Mucosa of descending colon (tissue), 3 donors: ENCODE measurements at regions not wholly inside any gene's neighbourhood (a gene's known extent, or its start where the extent isn't known, plus 50 kb on each side); places are given as distances from the start of the nearest gene placed in this dataset.

ENCODE experiments used
- ATAC-seq: fragments of 200-7000 bp; cut with Tn5 transposase; one replicate; pipeline ENCODE4 v1.9.1; 2020; ENCODE audit warnings: mild to moderate bottlenecking, moderate library complexity
- DNase-seq, 3 donors: peaks; one replicate each; pipeline ENCODE4 v3.0.0-alpha.2; 2020
- H3K36me3 ChIP-seq: fragments of 200-600 bp; one replicate; pipeline ENCODE4 v1.8.0; 2021; ENCODE audit warnings: low read depth, mild to moderate bottlenecking
- H3K4me1 ChIP-seq: fragments of 200-600 bp; one replicate; pipeline ENCODE4 v1.8.0; 2021; ENCODE audit warnings: low read depth, mild to moderate bottlenecking
- H3K4me3 ChIP-seq: fragments of 200-600 bp; one replicate; pipeline ENCODE4 v1.8.0; 2021; ENCODE audit warnings: mild to moderate bottlenecking
- H3K9me3 ChIP-seq: fragments of 200-600 bp; one replicate; pipeline ENCODE4 v1.8.0; 2021; ENCODE audit warnings: mild to moderate bottlenecking
- CTCF ChIP-seq: fragments of 200-600 bp; IDR thresholded peaks from one replicate; pipeline ENCODE4 v1.8.0; 2022; ENCODE audit warnings: antibody characterized with exemption, mild to moderate bottlenecking
- intact Hi-C, 2 donors: fragments of 100-400 bp; cut with DNase I in 1 of 2; cut with micrococcal nuclease in 1 of 2; formaldehyde crosslinking; loops; one replicate each; pipeline versions ENCODE4 v1.11.0 to v1.11.1; 2022; cut with DNase I, micrococcal nuclease
- donor health status: DM: no; HTN: no; CAD: no; lungs with moderate emphysema.
- donor health status: DM: no; HTN: no; CAD: no.
- donor health status: DM: no; HTN: yes; CAD: no.

GRCh38 chr10:83934641-83935338, 204.5 kb upstream of the GHITM start:
- Histone ChIP-seq H3K4me3 (no peak overlapping the region), H3K36me3 (no peaks in the 10 kb centered on the region), H3K4me1 (no peaks in the 10 kb centered on the region), H3K9me3 (no peaks in the 10 kb centered on the region)
- intact Hi-C loops, result no loop called here
- no peak for DNase-seq
- no peak for ATAC-seq
- TF ChIP-seq CTCF, result no peak

GRCh38 chr10:83935339-83935736, 204.0 kb upstream of the GHITM start:
- no peak for TF ChIP-seq CTCF
- ATAC-seq, result no peak
- Histone ChIP-seq H3K36me3 (no peaks in the 10 kb centered on the region), H3K4me1 (no peaks in the 10 kb centered on the region), H3K9me3 (no peaks in the 10 kb centered on the region), H3K4me3 (no peak overlapping the region)
- no peak for DNase-seq
- intact Hi-C loops, result no loop called here

DNA sequence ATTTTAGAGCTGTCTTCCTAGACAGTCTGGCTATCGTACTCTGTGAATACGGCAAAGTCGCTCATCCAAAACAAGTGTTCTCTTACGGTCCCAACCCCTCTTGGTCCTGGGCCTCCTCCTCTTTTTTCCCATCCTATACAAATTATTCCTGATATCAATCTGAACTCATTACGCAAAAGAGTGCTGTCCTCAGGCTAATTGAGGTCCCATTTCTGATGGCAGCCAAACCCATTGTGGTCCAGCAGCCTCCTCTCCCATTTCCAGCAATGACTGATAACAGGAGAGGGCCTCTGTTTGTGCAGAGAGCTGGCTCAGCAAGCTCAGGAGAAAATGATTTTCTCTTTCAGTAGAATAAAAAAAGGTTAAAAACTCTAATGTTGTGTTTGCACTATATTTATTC, 203.4 kb upstream of the GHITM start:
- TF ChIP-seq CTCF, result no peak
- no peak overlapping the region for H3K4me3 ChIP-seq
- DNase-seq, result no peak
- intact Hi-C loops, result no loop called here
- no peaks in the 10 kb centered on the region for H3K36me3 ChIP-seq
- no peaks in the 10 kb centered on the region for H3K9me3 ChIP-seq
- no peaks in the 10 kb centered on the region for H3K4me1 ChIP-seq
- ATAC-seq, result no peak

- DNase-seq, result no peak
- no peak for ATAC-seq
- H3K9me3 ChIP-seq, result no peaks in the 10 kb centered on the region
- intact Hi-C loops, result no loop called here
- H3K4me3 ChIP-seq, result no peak overlapping the region
- H3K4me1 ChIP-seq, result no peaks in the 10 kb centered on the region
- TF ChIP-seq CTCF, result no peak
- no peaks in the 10 kb centered on the region for H3K36me3 ChIP-seq
These were observed 202.1 kb upstream of the GHITM start for GRCh38 chr10:83937161-83937560.

DNA sequence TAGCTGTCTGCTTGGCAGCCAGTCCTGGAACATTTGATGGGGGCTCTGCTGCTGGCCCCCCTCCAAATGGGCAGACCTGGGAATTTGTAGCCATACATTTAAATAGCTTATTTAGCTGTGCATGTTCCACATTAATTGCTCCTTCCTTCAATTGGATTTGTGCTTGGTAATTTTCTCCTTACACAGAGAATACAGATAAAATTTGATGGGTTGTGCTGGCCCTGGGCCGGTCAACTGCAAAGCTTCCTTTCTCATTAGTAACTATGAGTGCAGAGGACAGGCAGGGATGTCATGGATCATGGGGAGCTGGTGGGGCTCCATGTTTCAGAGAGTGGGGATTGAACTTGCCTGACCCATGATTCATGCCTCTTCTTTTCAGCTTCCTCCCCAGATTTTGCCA, 201.5 kb upstream of the GHITM start:
- Histone ChIP-seq H3K4me1 (no peaks in the 10 kb centered on the region), H3K4me3 (no peak overlapping the region)
- intact Hi-C loops, result no loop called here

More for the DNA sequence above, 201.5 kb upstream of the GHITM start:
- DNase-seq, result no peak
- Histone ChIP-seq H3K9me3 (no peaks in the 10 kb centered on the region), H3K36me3 (no peaks in the 10 kb centered on the region)
- no peak for ATAC-seq
- no peak for TF ChIP-seq CTCF
